ENCODE measurements at regions not wholly inside any gene's neighbourhood (a gene's known extent, or its start where the extent isn't known, plus 50 kb on each side); places are given as distances from the start of the nearest gene placed in this dataset.

DNA sequence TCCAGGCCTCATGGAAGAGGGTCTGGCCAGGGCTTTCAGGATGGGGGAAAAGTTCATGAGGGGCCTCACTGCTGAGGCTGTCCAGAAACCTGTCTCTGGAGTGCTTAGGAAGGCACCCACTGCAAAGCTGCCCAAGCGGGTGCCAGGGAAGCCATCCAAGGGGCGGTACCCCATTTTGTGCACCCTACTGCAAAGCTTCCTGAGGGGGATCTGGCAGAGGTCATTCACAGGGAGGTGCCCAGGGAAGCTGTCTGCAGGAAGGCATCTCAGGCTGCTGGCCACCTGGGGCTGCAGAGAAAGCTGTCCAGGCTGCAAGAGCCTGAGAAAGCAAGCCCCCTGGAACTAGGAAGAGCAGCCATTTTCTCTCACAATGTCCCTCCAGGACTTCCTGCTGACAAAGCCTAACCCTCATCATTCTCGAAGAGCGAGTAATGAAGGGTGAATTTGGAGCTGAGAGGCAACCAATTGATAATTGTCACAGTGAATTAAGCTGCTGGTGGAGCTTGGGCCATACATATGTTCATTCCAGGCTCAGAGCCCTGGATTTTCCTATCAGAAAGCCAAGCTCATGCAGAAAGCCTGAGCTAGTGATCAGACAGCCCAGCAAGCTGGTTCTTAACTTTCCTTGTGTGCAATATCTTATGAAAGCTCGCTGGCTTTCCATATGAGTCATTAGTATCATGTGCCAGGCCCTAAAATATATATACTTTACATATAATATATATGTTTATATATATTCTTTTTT, 62.2 kb upstream of the SLC22A16 start:
- no peak overlapping the region for H3K4me3 ChIP-seq (ENCODE audit: low read depth, low read length)
- TF ChIP-seq, protein P1, sequence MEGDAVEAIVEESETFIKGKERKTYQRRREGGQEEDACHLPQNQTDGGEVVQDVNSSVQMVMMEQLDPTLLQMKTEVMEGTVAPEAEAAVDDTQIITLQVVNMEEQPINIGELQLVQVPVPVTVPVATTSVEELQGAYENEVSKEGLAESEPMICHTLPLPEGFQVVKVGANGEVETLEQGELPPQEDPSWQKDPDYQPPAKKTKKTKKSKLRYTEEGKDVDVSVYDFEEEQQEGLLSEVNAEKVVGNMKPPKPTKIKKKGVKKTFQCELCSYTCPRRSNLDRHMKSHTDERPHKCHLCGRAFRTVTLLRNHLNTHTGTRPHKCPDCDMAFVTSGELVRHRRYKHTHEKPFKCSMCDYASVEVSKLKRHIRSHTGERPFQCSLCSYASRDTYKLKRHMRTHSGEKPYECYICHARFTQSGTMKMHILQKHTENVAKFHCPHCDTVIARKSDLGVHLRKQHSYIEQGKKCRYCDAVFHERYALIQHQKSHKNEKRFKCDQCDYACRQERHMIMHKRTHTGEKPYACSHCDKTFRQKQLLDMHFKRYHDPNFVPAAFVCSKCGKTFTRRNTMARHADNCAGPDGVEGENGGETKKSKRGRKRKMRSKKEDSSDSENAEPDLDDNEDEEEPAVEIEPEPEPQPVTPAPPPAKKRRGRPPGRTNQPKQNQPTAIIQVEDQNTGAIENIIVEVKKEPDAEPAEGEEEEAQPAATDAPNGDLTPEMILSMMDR (IDR thresholded peaks at IDR 0.05; ENCODE audit: insufficient read depth, low read depth, low read length, missing control alignments), result no peak
- no peak for DNase-seq (ENCODE audit: low read depth)

DNA sequence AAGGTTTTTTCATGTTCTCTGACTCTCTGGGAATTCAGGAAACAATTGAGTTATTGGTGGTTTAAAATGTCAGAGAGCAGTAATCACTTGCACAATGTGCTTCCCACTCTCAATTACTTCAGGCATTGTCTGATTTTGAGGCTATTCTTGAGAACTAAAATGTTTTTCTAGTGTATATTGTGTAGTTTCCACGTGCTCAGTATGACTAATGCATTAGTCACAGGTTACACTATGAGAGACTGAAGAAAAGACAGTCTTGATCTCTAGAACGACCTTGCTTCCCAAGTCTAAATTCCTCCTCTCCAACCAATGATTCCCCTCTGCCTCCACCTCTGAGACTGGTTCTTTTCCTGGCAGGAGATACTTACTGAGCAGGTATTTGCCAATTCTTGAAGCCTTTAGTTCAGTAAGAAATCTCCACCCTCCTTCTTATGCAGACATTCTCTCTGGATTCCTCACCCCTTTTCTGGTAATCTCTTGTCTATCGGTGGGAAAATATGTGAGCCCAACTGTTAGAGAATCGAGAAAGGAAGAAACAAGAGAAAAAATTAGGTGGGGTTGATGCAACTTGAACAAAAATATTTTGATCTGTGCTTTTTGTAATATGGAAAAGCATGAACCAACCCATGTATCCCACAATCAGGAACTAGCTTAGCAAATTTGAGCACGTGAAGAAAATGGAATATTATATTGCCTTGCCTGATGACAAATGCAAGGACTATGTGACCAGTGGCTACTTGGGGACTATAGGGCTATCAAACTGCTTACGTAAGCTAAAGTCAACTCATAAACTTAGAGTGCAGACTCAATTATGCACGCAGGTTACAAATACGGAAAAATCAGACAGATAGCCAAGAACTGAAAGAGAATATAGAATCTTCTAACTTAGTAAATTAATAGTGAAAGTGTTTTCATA, 61.1 kb upstream of the SLC22A16 start:
- no peak for DNase-seq (ENCODE audit: low read depth)
- H3K4me3 ChIP-seq (ENCODE audit: low read depth, low read length), result no peak overlapping the region
- TF ChIP-seq, protein P1 (IDR thresholded peaks at IDR 0.05; ENCODE audit: insufficient read depth, low read depth, low read length, missing control alignments), result no peak

DNA sequence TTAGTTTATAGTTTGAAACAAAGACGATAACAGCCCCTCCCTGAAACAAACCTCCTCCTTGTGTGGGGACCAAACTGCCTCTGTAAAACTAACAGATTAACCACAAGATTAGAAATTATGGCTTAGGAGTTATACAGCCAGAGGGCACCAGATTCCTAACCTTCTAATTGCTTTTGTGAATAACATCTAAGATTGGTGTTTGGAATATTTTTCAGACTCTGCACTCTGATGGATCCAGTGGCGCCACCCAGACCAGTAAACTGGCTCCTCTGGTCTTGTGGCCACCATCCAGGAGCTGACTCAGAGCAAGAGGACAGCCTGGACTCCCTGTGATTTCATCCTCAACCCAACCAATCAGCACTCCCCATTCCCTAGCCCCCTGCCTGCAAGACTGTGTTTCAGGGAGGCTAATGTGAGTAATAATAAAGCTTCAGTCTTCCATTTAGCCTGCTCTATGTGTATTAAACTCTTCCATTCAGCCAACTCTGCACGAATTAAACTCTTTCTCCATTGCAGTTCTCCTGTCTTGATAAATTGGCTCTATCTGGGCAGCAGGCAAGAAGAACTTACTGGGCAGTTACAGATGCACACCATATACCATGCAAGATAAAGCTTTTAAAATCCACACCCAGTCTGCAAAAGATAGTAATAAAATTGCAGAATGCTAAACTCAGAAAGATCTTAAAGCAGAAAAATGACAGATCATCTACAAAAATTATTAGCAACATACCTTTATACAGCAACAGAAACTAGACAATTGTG, 58.5 kb upstream of the SLC22A16 start:
- TF ChIP-seq, protein P1 (IDR thresholded peaks at IDR 0.05; ENCODE audit: insufficient read depth, low read depth, low read length, missing control alignments), result no peak
- H3K4me3 ChIP-seq (ENCODE audit: low read depth, low read length), result no peak overlapping the region
- no peak for DNase-seq (ENCODE audit: low read depth)

DNA sequence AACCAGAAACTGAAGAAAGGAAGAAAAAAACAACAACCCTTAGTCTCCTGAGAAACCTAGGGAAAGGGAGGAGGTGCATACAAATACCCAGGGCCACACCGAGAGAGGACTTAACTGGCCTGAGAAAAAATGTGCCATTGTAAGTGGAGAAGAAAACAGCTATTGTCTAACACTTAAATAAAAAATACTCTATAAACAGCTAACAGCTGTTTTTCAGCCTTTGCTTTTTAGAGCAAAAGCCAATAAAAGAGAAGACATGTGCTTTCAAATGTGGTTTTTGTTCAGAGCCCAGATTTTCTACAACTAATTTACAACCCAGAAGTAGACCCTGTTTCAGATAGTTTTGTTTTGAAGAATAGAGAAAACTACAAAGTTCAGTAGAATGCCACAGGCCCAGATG, 56.0 kb upstream of the SLC22A16 start:
- TF ChIP-seq, protein P1 (IDR thresholded peaks at IDR 0.05; ENCODE audit: insufficient read depth, low read depth, low read length, missing control alignments), result no peak

DNA sequence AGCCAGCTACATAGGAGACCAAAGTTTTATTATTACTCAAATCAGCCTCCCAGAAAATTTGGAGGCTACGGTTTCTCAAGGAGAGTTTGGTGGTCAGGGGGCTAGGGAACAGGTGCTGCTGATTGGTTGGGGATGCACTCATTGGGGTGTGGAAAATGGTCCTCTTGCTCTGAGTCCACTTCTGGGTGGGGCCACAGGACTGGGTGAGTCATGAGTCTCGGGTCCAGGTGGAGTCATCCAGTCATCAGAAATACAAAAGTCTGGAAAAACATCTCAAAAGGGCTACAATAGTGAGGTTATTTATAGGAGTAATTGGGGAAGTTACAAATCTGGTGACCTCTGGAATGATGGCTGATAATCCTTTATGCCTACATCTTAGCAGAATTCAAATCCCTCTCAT, 54.3 kb upstream of the SLC22A16 start:
- DNase-seq (ENCODE audit: low read depth), result no peak
- no peak overlapping the region for H3K4me3 ChIP-seq (ENCODE audit: low read depth, low read length)
- TF ChIP-seq, protein P1 (IDR thresholded peaks at IDR 0.05; ENCODE audit: insufficient read depth, low read depth, low read length, missing control alignments), result no peak

More for the DNA sequence above, 56.0 kb upstream of the SLC22A16 start:
- H3K4me3 ChIP-seq (ENCODE audit: low read depth, low read length), result no peak overlapping the region
- no peak for DNase-seq (ENCODE audit: low read depth)

DNA sequence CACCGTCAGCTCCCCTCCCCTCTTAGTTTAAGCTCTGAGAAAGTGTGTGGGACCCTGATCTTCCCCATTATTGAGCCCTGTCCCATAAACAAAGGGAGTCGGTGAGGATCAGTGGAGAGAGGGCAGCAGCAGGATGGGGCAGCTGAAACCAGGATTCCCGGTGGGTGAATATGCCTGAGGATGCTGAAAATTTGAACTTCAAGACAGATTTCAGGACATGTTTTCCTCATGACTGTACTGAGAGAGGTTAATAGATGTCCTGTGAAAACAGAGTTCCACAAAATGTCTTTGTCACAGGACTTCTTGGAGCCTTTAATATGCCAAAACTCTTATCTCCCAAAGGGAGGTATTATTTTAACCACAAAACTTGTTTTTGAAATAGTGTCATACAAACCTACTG, 53.5 kb upstream of the SLC22A16 start:
- no peak for DNase-seq (ENCODE audit: low read depth)
- TF ChIP-seq, protein P1 (IDR thresholded peaks at IDR 0.05; ENCODE audit: insufficient read depth, low read depth, low read length, missing control alignments), result no peak
- no peak overlapping the region for H3K4me3 ChIP-seq (ENCODE audit: low read depth, low read length)

Data from GM12865 (cell line).